Activated CD8-positive, alpha-beta memory T cell treated with anti-CD3 and anti-CD28 coated beads for 4 hours (primary cell): ENCODE measurements at regions not wholly inside any gene's neighbourhood (a gene's known extent, or its start where the extent isn't known, plus 50 kb on each side); places are given as distances from the start of the nearest gene placed in this dataset.
"Not testable (repeated sequence)": the region's sequence is repeated elsewhere in the genome, so short reads cannot be mapped to it uniquely, and the experiment has no call there.

ENCODE experiments used
- DNase-seq, 2 donors: peaks; one replicate each; pipeline ENCODE4 v3.0.0-alpha.2; 2020; ENCODE audit warnings: low read depth in 2 of 2

DNA sequence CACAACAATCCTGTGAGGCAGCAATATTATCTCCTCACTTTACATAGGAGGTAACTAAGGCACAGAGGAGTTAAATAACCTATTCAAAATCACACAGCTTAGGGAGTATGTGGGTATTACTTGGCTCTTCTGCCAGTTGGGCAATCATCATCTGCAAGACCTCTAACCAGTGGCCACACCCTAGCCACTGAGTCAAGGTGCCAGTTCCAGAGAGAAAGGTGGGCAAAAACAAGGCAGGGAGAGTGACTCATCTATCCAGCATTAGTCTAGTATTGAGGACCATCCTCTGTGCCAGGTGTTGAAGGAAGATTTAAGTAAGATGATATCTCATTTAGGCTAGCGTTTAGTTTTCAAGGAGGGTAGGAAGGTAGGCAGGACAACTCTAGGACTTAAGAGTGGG, 113.9 kb upstream of the EOLA2 start:
- no peak for DNase-seq

DNA sequence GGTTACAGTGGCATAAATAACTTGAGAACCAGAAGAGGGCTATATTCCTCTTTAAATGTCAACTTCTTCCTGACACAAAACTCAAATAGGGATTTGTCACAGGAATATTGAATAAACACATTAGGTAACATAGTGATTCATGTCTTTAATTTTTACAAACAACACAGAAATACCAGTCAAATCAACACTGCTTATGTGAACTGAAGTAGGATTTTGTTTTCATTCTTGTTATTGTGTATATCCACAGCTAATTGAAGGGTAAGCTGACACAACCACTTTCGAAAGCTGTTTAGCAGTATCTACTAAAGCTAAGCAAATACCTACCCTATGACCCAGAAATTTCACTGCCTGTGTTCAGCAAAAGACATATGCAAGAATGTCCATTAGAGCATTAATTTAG, 120.4 kb upstream of the EOLA2 start:
- no peak for DNase-seq

DNA sequence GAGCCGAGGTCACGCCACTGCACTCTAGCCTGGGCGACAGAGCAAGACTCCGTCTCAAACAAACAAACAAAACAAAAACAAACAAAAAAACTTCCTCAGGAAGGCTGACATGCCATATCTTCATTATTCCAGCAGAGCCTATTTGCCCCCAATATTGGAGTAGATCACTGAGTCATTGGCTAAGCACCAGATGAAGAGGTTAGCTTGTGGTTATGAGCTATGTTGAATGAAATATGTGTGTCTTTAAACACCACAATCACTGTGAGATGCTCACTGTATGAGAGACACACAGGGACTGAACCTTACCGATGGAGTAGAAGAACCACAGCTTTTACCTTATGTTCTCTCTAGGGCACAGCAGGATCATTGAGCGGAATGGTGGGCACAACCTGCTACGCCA, 122.1 kb upstream of the EOLA2 start:
- DNase-seq: no peak

DNA sequence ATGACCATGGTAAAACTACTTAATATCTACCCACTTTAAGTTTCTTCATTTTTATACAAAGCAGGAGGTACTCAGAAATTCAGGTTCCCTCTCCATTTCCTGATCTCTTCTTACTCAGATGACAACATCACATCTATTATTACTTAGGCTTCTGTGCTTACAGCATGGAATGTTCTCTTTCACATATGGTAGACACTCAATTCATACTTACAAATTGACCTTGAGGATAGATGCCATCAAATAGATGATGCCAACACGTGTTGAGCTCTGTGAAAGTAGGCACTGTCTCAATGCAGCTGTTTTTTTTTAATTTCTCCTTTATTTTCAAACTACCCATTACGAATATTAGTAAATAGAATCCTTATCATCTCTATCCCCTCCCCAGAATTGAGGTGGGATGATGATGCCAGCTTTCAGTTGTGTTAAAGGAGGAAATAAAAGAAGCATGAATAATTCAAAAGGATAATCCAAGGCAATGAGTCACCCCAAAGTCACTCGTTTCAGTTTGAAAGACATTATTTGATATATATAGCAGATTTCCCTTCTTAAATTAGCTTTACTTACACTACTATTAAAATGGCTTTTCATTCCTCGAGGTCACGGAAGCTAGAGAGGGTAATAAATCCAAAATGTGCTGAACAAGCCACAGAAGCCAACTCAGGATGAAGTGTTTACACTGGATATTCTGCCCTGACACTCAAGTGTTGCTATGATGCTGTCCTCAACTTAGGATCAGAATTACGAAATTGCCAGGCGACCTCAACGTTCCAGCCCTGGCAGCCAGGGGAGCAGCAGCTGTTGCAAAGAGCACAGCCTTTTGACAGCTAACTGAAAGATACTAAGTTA, 124.2 kb upstream of the EOLA2 start:
- DNase-seq: no peak

DNA sequence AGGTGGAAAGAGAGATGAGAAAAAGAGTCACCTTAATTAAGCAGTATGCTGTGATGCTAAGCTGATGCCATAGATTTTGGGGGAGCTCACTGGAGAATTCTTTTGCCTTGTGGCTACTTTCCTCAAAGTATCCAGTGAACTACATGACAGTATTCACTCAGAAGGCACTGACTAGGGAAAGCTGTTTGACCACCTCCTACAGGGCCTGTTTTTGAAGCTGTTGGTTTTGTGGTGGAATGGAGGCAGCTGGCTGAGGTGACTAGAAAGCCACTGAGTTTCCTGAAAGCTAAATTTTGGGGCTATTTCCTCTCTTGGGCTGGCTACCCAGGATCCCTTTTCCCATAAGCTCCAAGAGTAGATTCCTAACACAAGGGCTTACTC, 124.8 kb upstream of the EOLA2 start:
- DNase-seq: no peak

DNA sequence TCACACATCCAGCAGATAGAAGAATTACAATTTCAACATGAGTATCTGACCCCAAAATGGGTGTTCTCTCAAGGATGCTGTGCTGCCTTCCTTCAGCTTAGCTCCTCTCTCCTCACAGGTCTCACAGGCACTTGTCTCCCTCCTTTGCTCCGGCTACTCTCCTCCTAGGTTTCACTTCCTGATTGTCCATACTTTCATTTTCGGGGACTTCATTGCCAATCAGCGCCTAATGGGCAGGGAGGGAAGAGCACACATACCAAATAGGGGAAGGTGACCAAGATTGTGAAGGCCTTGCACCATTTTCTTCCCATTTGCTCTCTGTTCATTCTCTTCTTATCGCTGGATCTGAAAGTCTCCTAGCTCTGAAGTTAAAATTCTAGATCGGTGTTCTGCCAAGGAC, 125.4 kb upstream of the EOLA2 start:
- DNase-seq: no peak

DNA sequence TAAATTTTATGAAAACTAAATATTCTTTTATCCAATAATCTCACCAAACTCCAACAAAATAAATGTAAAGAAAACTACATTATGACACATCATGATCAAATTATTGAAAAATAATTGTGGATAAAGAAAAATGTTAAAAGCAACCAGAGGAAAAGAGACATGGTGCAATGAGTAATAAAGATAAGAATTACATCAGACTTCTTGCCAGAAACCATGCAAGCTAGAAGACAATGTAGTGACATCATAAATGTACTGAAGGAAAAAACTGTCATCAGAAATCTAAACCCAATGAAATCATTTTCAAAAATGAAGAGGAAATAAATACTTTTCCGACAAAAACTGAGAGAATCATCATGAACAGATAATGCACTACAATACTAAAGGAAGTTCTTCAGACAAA, 135.9 kb upstream of the EOLA2 start:
- no peak for DNase-seq

DNA sequence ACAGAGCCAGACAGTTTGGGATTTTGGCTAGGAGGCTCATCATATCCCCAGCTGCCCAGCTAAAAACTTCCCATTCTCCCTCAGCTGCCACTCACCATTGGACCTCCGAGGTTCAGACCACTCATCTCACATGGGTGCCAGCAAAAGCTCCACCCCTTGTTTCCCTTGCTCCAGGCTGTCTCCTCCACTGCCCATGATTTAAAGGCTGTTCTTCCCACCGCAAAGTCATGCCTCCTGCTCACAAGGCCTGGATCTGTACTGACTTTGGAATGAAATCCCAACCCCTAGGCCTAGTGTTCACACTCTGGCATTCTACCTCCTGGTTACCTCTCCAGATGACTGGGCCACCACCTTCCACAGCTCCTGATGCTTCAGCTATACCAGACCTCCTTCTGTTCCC, 142.2 kb upstream of the EOLA2 start:
- no peak for DNase-seq

DNA sequence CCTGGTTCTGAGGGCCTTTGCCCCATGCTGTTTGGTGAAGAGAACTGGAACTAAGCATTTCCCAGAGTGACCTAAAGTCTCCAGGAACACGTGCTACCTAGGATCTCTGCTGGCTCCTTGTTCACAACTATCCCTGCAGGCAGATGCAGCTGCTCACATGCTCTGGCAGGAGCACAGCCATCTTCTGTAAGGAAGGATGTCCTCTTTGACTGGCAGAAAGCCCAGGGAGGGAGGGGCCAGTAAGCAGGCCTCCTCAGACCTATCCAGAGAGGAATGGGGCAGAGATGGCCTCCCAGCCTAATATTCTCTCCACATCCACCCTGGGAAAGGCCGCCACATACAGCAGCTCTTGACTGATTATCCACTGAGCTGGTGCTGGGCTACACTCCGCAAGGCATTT, 142.8 kb upstream of the EOLA2 start:
- no peak for DNase-seq

DNA sequence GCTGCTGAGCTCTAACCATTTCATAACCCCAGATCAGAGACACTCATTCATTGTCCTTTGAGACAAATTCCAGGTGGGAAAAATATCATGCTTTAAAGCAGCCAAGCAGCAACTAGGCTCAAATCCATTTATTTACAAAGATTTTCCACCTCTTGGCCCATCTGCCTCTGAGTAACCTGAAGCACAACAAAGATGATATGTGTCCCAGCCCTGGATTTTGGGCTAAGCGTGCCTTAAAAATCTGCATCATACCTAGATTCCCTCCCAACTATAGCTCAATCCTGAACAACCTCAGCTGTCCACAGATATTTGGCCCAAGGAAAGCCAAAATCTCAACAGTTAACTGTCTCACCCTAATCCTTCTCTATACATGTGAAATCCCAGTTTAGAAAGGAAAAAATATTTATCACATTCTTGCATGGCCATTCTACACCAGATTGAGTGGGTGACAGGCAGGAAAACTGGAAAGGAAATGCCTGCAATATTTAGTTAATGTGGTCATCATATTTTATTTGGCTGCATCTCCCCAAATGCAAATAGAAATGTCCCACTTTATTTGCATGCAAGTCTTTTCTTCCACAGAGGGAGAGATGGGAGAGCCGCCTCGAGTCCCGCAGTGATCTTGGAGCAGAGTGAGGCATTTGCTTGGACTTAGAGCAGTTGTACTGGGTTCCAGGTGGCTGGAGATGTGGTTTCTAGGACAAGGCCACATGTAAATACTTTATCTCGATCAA, 146.4 kb upstream of the EOLA2 start:
- no peak for DNase-seq

DNA sequence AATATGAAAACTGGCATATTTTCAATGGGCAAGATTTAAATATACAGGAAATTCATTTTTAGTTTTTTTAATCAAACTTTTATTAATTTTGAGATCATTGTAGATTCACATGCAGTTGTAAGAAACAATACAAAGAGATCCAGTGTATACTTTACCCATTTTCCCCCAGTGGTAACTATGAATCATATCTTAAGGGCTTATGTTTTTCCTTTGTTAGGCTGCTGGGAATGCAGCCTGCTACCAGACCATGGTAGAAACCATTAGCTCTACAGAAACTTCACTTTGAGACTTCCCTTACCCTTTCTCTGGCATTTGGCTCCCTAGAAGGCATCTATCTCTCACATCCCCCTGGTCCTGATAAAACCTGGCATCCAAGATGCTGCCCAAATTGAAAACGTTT, 147.6 kb upstream of the EOLA2 start:
- DNase-seq: no peak

DNA sequence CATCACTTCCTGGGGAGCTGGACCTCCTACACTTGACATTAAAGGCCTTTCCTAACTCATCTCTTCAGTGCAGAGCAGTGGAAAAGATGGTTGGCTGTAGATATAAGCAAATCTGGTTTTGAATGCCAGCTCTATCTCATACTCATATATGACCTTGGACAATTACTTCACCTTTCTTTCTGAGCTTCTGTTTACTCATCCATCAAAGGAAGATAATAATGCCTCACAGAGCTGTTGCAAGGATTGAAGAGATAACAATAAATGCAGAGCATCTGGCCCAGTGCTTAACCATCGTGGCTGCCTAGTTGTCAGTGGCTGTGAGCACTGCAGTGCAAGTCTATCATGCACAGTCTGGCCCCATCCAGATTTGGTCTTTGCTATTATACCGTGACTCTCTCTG, 148.1 kb upstream of the EOLA2 start:
- no peak for DNase-seq

DNA sequence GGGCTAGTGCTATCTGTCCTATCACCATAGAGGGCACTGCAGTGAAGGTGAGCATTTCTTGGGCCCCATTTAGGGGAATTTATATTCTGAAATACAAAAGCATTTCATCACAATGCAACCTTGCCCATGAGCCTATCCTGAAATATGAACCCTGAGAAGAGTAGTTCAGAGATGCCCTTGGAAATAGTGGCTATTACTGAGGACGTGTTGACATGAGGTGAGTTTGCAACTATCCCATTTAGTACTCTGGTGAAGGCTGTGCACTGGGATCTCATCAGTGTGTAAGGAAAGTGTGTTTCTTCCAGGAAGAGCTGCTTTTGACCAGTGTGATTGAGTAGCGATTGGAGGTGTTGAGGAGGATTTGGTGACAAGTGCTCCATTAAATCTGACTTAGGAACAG, 149.3 kb upstream of the EOLA2 start:
- DNase-seq: no peak

DNA sequence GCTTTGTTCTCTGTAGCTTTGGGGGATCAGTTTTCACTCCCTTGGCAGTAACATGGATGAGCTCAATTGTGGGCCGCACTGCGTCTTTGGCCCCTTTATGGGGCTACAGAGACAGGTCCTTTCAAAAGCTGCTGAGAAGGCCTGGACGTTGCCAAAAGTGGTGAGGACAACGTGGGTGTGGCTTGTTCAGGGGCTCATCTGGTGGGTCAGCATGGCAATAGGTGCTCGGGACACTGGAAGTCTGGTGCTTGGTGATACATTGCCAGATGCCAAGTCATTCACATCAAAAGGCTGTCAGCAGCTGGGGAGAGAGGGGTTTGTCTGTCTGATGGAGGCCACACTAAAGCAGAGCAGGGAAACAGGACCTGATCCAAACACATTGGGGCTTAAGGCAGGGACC, 149.8 kb upstream of the EOLA2 start:
- no peak for DNase-seq

DNA sequence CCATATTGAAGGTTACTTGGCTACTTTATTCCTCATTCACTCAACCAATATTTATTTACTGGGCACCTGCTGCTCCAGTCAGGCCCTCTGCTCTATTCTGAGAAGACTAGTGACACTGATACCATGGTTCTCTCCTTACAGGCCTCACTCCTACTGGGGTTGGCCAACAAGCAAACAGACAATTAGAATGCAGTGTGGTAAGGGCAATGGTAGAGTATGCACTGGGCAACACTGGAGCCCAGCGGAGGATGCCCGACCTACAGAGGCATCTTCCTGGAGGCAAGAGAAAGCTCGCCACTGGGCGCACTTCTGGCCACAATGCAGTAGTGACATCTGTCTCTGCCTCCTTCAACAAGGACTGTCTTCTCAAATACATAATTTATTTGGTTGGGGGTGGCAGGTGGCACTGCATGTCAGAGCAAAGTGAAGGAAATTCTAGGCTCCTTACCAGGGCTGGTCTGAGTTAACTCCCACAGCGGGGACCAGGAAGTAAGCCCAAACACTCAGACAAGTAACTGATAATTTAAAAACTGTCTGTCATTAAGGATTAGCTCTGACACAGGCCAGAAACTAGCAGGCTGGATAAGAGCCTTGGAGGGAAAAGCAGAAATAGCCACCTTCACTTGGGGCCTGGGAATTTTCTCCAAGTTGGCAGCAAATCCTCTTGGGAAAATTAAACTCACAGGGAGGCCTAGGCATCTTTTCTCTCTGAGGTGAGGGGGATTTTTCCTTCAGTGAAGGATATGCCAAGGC, 150.7 kb upstream of the EOLA2 start:
- DNase-seq: no peak

DNA sequence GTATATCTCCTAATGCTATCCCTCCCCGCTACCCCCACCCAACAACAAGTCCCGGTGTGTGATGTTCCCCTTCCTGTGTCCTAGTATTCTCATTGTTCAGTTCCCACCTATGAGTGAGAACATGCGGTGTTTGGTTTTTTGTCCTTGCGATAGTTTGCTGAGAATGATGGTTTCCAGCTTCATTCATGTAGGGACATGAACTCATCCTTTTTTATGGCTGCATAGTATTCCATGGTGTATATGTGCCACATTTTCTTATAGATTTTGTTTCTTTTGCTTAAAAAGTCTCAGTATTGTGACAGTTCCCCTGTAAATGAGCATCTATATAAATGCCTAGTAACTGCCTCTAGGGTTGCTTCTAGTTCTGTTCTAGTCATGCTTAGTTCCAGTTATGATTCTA, 153.0 kb upstream of the EOLA2 start:
- DNase-seq: not testable (repeated sequence)

DNA sequence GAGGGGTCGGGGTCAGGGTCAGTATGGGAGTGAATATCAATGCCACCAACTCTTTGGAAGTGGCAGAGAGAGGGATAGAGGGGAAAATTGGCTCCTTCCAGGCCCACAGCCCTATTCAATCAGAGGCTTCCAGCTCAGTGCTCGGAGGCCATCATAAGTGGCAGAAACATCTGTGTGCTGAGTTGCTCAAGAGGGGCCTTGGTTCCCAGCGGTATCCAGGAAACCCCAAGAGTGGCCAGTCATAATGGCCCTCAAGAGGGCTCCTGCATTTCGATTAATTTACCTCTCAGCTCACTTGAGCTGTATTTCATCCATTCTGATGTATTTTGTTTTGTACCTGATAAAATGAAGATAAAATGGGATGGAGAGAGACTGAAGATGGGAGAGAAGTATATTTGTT, 154.3 kb upstream of the EOLA2 start:
- no peak for DNase-seq

DNA sequence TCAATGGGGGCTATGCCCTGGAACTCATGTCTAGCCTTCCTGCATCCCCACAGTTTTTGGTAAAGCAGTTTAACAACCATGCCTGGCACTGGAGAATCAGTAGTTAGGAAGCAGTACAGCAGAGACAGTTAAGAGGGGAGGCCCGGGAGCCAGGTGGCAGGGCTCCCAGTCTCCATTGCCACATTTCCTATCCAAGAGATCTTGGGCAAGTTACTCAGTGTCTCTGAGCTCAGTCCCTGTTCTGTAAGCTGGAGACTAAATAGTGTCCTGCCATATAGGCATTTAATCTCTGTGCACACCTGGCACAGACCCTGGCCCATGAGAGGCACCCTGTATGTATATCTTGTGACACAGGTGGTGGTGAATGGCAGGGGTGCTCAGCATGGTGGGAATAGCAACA, 156.1 kb upstream of the EOLA2 start:
- DNase-seq: no peak

DNA sequence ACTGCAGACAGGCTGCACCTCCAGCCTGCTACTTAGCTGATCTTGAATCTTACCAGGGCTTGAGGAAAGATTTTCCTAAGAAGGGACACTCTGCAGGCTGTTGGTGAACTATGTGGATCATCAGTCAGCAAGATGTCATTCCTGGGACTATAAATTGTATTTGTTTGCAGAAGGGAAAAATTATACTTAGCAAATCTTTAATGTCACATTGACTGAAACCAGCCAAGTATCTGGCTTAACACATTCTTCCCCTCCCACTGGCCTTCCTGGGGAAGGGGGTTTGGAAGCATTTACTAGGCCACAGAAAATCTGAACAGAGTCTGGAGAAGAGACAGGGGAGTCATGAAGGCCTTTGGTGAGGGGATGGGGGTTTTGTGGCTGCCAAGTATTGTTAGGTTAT, 156.7 kb upstream of the EOLA2 start:
- DNase-seq: no peak

DNA sequence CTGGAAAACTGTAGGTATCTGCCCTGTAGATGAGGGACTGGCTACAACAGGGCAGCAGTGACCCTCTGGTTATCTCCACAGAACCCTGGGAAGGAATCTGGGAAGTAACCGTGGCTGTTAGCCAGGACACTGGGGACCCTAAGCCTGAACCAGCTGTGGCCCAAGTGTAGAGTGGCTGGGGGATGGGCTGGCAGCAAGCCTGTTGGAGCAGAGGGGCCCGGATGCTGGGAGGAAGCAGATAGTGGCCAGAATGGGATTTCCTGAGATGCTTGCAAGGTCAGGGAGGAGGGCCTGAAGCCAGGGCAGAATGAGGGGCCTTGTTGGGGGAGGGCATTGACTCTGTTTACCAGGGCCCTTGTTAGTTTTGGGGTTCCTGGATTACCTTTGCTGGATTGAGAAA, 161.0 kb upstream of the EOLA2 start:
- DNase-seq: no peak

DNA sequence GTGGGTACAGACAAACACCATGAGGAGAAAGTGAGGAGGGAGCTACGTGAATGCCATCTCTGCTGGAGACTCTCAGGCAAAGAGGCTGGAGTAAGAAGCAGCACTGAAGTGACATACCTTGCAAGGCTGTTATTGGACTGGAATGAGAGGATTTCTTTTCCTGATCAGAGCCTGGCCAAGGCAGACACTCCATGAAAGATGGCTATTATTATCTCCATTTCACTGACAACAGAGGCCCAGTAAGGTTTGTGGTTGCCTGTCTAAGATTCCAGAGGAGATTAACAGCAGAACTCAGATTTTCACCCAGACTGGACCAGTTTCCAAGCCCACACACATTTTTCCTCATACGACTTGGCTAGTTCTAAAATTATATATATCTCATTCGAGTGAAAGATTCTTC, 162.0 kb upstream of the EOLA2 start:
- no peak for DNase-seq

DNA sequence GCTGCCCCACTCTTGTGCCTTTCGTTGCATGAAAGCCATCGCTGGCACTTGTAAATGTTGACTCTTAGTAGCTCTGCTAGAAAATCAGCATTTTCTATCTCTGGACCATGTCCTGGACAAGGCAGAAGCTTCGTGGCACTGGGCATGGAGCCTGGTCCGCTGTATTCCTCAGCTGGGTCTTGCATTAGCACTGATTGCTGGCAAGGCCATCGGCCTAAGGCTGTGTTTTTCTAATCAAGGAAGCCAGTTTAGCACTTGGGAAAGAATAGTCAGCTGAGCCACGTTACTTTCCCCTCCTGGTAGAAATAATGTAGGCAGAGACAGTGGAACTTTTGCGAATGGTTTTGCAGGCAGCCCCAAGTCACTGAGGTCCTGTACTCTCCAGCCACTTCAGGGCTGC, 180.2 kb upstream of the EOLA2 start:
- no peak for DNase-seq

DNA sequence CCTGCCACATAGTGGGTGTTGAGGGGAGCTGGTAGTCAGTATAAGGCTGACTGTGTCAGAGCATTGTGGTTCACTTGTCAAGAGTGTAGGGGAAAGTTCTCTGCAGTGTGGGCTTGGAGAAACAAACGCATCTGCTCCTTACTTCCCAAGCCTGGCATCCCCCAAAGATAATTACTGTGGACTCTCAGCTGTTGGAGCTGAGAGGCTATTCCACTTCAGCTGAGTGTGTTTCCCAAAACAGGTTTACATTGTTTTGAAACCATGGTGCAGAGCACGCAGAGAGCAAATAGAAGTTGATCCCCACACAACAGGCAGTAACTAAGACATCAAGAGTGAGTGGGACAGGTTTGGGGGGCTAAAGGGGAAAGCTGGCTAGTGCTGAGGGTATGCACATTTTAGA, 181.0 kb upstream of the EOLA2 start:
- DNase-seq: no peak
